B cell (primary cell): ENCODE measurements at regions not wholly inside any gene's neighbourhood (a gene's known extent, or its start where the extent isn't known, plus 50 kb on each side); places are given as distances from the start of the nearest gene placed in this dataset.

ENCODE experiments used
- ATAC-seq: fragments of 200-7000 bp; cut with Tn5 transposase; one replicate; pipeline ENCODE4 v1.10.0; 2021; ENCODE audit warnings: low read depth, mild to moderate bottlenecking, moderate number of reproducible peaks, moderate library complexity
- CTCF ChIA-PET: fragments of 350-600 bp; sonication (Branson Sonifier 250); formaldehyde crosslinking; loops from one replicate; lab custom pipeline; 2021; ENCODE audit warnings: antibody characterized with exemption, inconsistent platforms; lab: Charles Lee
- POLR2A ChIA-PET: fragments of 350-600 bp; sonication (Branson Sonifier 250); formaldehyde crosslinking; loops from one replicate; lab custom pipeline; 2021; ENCODE audit warnings: antibody characterized with exemption; lab: Charles Lee
- DNase-seq: peaks from one replicate; pipeline ENCODE4 v3.0.0; 2013
- H2AFZ ChIP-seq: 2 replicates; pipeline ENCODE4 v1.6.1; 2012; ENCODE audit warnings: mild to moderate bottlenecking, low read depth, low read length; ENCODE audit not compliant: insufficient read depth, poor library complexity, severe bottlenecking
- H3K27ac ChIP-seq, 2 donors: 1 replicate in 1 of 2; 2 replicates in 1 of 2; pipeline ENCODE4 v1.5.1; 2012 to 2013; ENCODE audit warnings: low read length in 2 of 2, mild to moderate bottlenecking in 2 of 2, moderate library complexity in 1 of 2
- H3K27me3 ChIP-seq, 4 experiments: fragments of 200-600 bp in 1 of 4; sonication (generic) in 1 of 4; replicated peaks in 1 of 4; 1 replicate in 2 of 4; 2 replicates in 2 of 4; pipeline versions ENCODE4 v1.6.1 to v1.7.0; 2013 to 2016; ENCODE audit warnings: low read length in 3 of 4, mild to moderate bottlenecking in 2 of 4, mixed read lengths in 1 of 4, moderate library complexity in 1 of 4; ENCODE audit not compliant: insufficient read depth in 4 of 4, control insufficient read depth in 3 of 4; ENCODE audit errors: control extremely low read depth in 1 of 4
- H3K36me3 ChIP-seq, 2 experiments: replicated peaks in 1 of 2; 1 replicate in 1 of 2; 2 replicates in 1 of 2; pipeline versions ENCODE4 v1.6.1 to v1.7.1; 2013; ENCODE audit warnings: low read length in 1 of 2; ENCODE audit not compliant: insufficient read depth in 2 of 2, control insufficient read depth in 1 of 2; ENCODE audit errors: control extremely low read depth in 1 of 2, extremely low read depth in 1 of 2
- H3K4me1 ChIP-seq, 2 donors: fragments of 200-600 bp in 1 of 2; sonication (generic) in 1 of 2; 1 replicate in 1 of 2; 2 replicates in 1 of 2; pipeline versions ENCODE4 v1.5.1 to v1.6.1; 2013 to 2017; ENCODE audit warnings: low read length in 2 of 2; ENCODE audit not compliant: control insufficient read depth in 2 of 2, insufficient read depth in 2 of 2
- H3K4me2 ChIP-seq: replicated peaks from 2 replicates; pipeline ENCODE3; 2012; ENCODE audit warnings: mild to moderate bottlenecking, low read depth, low read length; ENCODE audit not compliant: poor library complexity, severe bottlenecking
- H3K4me3 ChIP-seq, 5 experiments: fragments of 200-600 bp in 1 of 5; sonication (generic) in 1 of 5; 1 replicate in 3 of 5; 2 replicates in 2 of 5; pipeline versions ENCODE4 v1.5.1 to v1.7.0; 2011 to 2016; ENCODE audit warnings: low read length in 4 of 5, mild to moderate bottlenecking in 4 of 5, low read depth in 2 of 5, control low read depth in 1 of 5, moderate library complexity in 1 of 5; ENCODE audit not compliant: insufficient read depth in 1 of 5; ENCODE audit errors: control extremely low read depth in 1 of 5, extremely low read depth in 1 of 5
- H3K79me2 ChIP-seq: fragments of 200-600 bp; sonication (generic); one replicate; pipeline ENCODE4 v1.6.0; 2016; ENCODE audit warnings: low read length; ENCODE audit not compliant: control insufficient read depth, insufficient read depth
- H3K9ac ChIP-seq: fragments of 200-600 bp; sonication (generic); 2 replicates; pipeline ENCODE4 v1.6.1; 2017; ENCODE audit warnings: mild to moderate bottlenecking, low read length, moderate library complexity
- H3K9me3 ChIP-seq, 3 donors: one replicate each; pipeline versions ENCODE4 v1.6.1 to v1.7.1; 2013; ENCODE audit warnings: low read length in 2 of 3; ENCODE audit not compliant: control insufficient read depth in 2 of 3, insufficient read depth in 1 of 3; ENCODE audit errors: control extremely low read depth in 1 of 3
- H4K20me1 ChIP-seq: 2 replicates; pipeline ENCODE4 v1.6.0; 2012; ENCODE audit warnings: mild to moderate bottlenecking, low read length; ENCODE audit not compliant: insufficient read depth, control insufficient read depth, poor library complexity, severe bottlenecking
- H3K27ac Mint-ChIP-seq: one replicate; pipeline ENCODE4 v1.8.0; 2021; ENCODE audit warnings: mixed read lengths
- H3K27me3 Mint-ChIP-seq: one replicate; pipeline ENCODE4 v1.8.0; 2021; ENCODE audit warnings: mixed read lengths
- H3K4me1 Mint-ChIP-seq: one replicate; pipeline ENCODE4 v1.8.0; 2021; ENCODE audit warnings: mixed read lengths
- H3K4me3 Mint-ChIP-seq: one replicate; pipeline ENCODE4 v1.8.0; 2021; ENCODE audit warnings: mixed read lengths
- H3K9me3 Mint-ChIP-seq: one replicate; pipeline ENCODE4 v1.8.0; 2022; ENCODE audit warnings: mixed read lengths; ENCODE audit not compliant: insufficient read depth
- CTCF ChIP-seq: fragments of 200-600 bp; IDR thresholded peaks from one replicate; pipeline ENCODE4 v1.8.0; 2022; ENCODE audit warnings: antibody characterized with exemption, mild to moderate bottlenecking
- EZH2 ChIP-seq: IDR thresholded peaks from 2 replicates; pipeline ENCODE4 v1.6.1; 2012; ENCODE audit warnings: borderline replicate concordance, low read depth, mild to moderate bottlenecking, moderate library complexity, low read length; ENCODE audit not compliant: insufficient read depth, poor library complexity, severe bottlenecking
- WGBS: methylation state at CpG from one replicate; pipeline ENCODE4 v1.1.5; 2013; ENCODE audit warnings: missing lambda C conversion rate; ENCODE audit not compliant: insufficient coverage; 5-methylcytosine and 5-hydroxymethylcytosine counted together
- intact Hi-C: fragments of 100-400 bp; cut with micrococcal nuclease; formaldehyde crosslinking; loops from one replicate; pipeline ENCODE4 v1.10.0; 2022

DNA sequence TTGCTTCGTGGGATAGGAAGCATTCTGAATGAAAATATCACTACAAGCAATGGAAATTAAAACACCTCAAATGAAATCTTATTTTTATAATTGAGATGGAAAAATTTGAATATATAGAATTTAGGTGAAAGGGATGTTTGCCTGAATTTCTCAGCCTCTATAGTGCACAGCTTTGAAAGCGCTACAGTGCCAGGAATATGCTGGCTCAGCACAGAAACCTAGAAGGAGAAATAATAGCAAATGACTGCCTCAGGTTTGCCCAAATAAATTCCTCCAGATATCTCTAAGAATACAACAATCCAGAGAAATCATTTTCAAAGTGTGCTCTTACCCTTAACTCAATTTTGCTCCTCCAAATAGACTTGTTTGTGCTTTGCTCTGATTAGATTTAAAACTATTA, 141.1 kb upstream of the ZNF385D start:
- H2AFZ ChIP-seq: no peak overlapping the region
- Mint-ChIP-seq H3K4me1 (no peaks in the 10 kb centered on the region), H3K27me3 (no peaks in the 10 kb centered on the region), H3K27ac (no peak overlapping the region), H3K4me3 (no peak overlapping the region), H3K9me3 (no peaks in the 10 kb centered on the region)
- no peaks in the 10 kb centered on the region for H4K20me1 ChIP-seq
- intact Hi-C loops: no loop called here
- H3K4me3 ChIP-seq: no peak overlapping the region
- ATAC-seq: no peak
- no peak overlapping the region for H3K4me2 ChIP-seq
- no peak overlapping the region for H3K27ac ChIP-seq
- ChIA-PET CTCF (no interaction called here), POLR2A (no interaction called here)
- no peak for DNase-seq
- H3K9me3 ChIP-seq: no peaks in the 10 kb centered on the region
- no peaks in the 10 kb centered on the region for H3K36me3 ChIP-seq
- H3K79me2 ChIP-seq: no peaks in the 10 kb centered on the region
- TF ChIP-seq CTCF (no peak), EZH2 (no peak)
- WGBS: 80% methylated on average over 1 of the region's 2 CpGs
- no peak overlapping the region for H3K9ac ChIP-seq
- no peaks in the 10 kb centered on the region for H3K4me1 ChIP-seq
- H3K27me3 ChIP-seq: no peaks in the 10 kb centered on the region

- no peaks in the 10 kb centered on the region for H3K9me3 Mint-ChIP-seq
- no peak overlapping the region for H3K4me3 ChIP-seq
- no peak overlapping the region for H3K4me2 ChIP-seq
- H3K4me1 Mint-ChIP-seq: no peaks in the 10 kb centered on the region
- no peak for TF ChIP-seq CTCF
- TF ChIP-seq EZH2: no peak
- no peaks in the 10 kb centered on the region for H3K36me3 ChIP-seq
- H3K4me3 Mint-ChIP-seq: no peak overlapping the region
- H3K9me3 ChIP-seq: no peaks in the 10 kb centered on the region
- intact Hi-C loops: no loop called here
- ChIA-PET POLR2A (no interaction called here), CTCF (no interaction called here)
- WGBS: no CpG with 5 or more reads among the region's 3 CpGs
- ATAC-seq: no peak
- H3K27ac Mint-ChIP-seq: no peak overlapping the region
- no peak overlapping the region for H3K9ac ChIP-seq
- no peak overlapping the region for H2AFZ ChIP-seq
- H4K20me1 ChIP-seq: no peaks in the 10 kb centered on the region
- no peaks in the 10 kb centered on the region for H3K79me2 ChIP-seq
- H3K4me1 ChIP-seq: no peaks in the 10 kb centered on the region
- H3K27ac ChIP-seq: no peak overlapping the region
- no peaks in the 10 kb centered on the region for H3K27me3 Mint-ChIP-seq
- no peaks in the 10 kb centered on the region for H3K27me3 ChIP-seq
- DNase-seq: no peak
Measured at GRCh38 chr3:21893242-21893641, 142.2 kb upstream of the ZNF385D start.
